ENCODE measurements at regions not wholly inside any gene's neighbourhood (a gene's known extent, or its start where the extent isn't known, plus 50 kb on each side); places are given as distances from the start of the nearest gene placed in this dataset.

- no peak overlapping the region for H3K4me3 ChIP-seq (ENCODE audit: low read length)
- intact Hi-C loops (cut with micrococcal nuclease) = no loop called here
- no peaks in the 10 kb centered on the region for H3K27me3 ChIP-seq (ENCODE audit: control insufficient read depth, insufficient read depth, low read length)
- H3K4me1 ChIP-seq (ENCODE audit: control insufficient read depth, insufficient read depth, low read length) = no peaks in the 10 kb centered on the region
- TF ChIP-seq, protein P1, sequence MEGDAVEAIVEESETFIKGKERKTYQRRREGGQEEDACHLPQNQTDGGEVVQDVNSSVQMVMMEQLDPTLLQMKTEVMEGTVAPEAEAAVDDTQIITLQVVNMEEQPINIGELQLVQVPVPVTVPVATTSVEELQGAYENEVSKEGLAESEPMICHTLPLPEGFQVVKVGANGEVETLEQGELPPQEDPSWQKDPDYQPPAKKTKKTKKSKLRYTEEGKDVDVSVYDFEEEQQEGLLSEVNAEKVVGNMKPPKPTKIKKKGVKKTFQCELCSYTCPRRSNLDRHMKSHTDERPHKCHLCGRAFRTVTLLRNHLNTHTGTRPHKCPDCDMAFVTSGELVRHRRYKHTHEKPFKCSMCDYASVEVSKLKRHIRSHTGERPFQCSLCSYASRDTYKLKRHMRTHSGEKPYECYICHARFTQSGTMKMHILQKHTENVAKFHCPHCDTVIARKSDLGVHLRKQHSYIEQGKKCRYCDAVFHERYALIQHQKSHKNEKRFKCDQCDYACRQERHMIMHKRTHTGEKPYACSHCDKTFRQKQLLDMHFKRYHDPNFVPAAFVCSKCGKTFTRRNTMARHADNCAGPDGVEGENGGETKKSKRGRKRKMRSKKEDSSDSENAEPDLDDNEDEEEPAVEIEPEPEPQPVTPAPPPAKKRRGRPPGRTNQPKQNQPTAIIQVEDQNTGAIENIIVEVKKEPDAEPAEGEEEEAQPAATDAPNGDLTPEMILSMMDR (IDR thresholded peaks at IDR 0.05) = no peak
- no peak overlapping the region for H3K27ac ChIP-seq (ENCODE audit: low read length)
- H3K9me3 ChIP-seq (ENCODE audit: control insufficient read depth, insufficient read depth, low read length) = no peaks in the 10 kb centered on the region
- no peak for ATAC-seq
- no peak for DNase-seq
- H3K27me3 Mint-ChIP-seq (ENCODE audit: low read depth in 2 of 2) = peaks cover 9 to 11% of the 10 kb centered on the region in 2 donors
- no peaks in the 10 kb centered on the region for H3K36me3 ChIP-seq (ENCODE audit: control insufficient read depth, insufficient read depth, low read length)
- no peak overlapping the region for H3K27ac Mint-ChIP-seq
- no peak overlapping the region for H3K4me3 Mint-ChIP-seq
- H3K9me3 Mint-ChIP-seq = peaks cover 0 to 2% of the 10 kb centered on the region in 2 donors
- no peaks in the 10 kb centered on the region for H3K4me1 Mint-ChIP-seq
- no peaks in the 10 kb centered on the region for H3K36me3 Mint-ChIP-seq
These were observed 180.0 kb upstream of the KCND3 start for GRCh38 chr1:112169517-112169916.

DNA sequence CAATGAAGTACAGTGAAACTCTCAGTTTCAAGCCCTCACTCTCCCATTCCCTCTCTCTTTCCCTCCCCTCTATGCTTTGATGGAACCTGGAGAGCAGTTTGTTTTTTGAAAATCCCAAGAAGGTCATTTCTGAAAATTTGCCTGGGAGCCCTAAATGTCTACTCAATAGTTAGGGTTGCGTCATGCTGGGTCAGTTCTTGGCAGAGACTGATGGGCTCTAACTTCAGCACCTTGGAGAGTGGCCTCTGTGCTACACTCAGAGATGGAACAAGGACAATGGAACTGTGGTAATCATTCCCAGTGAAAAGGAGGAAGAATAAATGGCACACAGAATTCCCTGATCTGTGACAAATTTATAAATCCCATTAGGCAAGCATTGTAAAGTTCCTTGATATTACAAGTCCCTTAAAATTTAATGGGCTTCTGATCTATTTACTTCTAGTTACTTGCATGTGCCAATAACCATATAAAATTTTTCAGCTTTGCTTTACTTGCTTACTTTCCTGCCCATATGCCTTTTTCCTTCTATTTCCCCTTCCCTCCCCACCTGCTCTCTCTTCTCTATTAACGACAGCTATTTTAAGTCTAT lies 182.9 kb upstream of the KCND3 start:
- Histone ChIP-seq H3K4me1 (ENCODE audit: control insufficient read depth, insufficient read depth, low read length) (no peaks in the 10 kb centered on the region), H3K9me3 (ENCODE audit: control insufficient read depth, insufficient read depth, low read length) (no peaks in the 10 kb centered on the region), H3K4me3 (ENCODE audit: low read length) (no peak overlapping the region), H3K27me3 (ENCODE audit: control insufficient read depth, insufficient read depth, low read length) (no peaks in the 10 kb centered on the region), H3K27ac (ENCODE audit: low read length) (no peak overlapping the region), H3K36me3 (ENCODE audit: control insufficient read depth, insufficient read depth, low read length) (no peaks in the 10 kb centered on the region)
- Mint-ChIP-seq H3K36me3 (no peaks in the 10 kb centered on the region), H3K4me3 (no peak overlapping the region), H3K27me3 (ENCODE audit: low read depth in 2 of 2) (peaks cover 0 to 7% of the 10 kb centered on the region in 2 donors), H3K27ac (no peak overlapping the region), H3K9me3 (peaks cover 0 to 2% of the 10 kb centered on the region in 2 donors), H3K4me1 (no peaks in the 10 kb centered on the region)
- intact Hi-C loops (cut with micrococcal nuclease) = no loop called here
- DNase-seq (peak in 1 of 2 donors; percentile 11), ATAC-seq (no peak)
- 28% methylated on average over 2 of the region's 2 CpGs for whole genome bisulfite sequencing (ENCODE audit: insufficient coverage)
- TF ChIP-seq, protein P1 (IDR thresholded peaks at IDR 0.05) = no peak

DNA sequence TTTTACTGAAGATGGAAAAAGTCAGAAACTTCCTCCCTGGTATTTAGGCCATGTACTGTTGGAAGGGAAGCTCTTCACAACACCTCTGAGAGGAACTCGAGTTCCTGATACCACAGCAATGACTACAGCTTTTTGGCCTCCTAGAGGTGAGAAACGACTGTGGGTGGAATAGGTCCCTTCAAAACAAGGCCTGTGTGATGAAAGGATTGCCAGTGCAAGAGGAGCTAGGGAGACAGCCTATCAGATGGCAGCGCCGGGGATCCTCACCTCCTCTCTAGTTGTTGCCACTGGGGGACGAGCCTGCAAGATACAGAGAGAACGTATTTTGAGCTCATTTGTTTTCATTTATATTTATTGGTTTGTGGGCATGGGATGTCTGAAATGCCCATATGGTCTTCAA lies 187.8 kb upstream of the KCND3 start:
- Mint-ChIP-seq H3K4me3 (no peak overlapping the region), H3K4me1 (no peaks in the 10 kb centered on the region), H3K36me3 (no peaks in the 10 kb centered on the region), H3K27ac (no peak overlapping the region), H3K9me3 (no peaks in the 10 kb centered on the region), H3K27me3 (ENCODE audit: low read depth in 2 of 2) (no peaks in the 10 kb centered on the region)
- H3K36me3 ChIP-seq (ENCODE audit: control insufficient read depth, insufficient read depth, low read length) = no peaks in the 10 kb centered on the region
- intact Hi-C loops (cut with micrococcal nuclease) = no loop called here
- no peaks in the 10 kb centered on the region for H3K4me1 ChIP-seq (ENCODE audit: control insufficient read depth, insufficient read depth, low read length)
- no peak for DNase-seq
- H3K9me3 ChIP-seq (ENCODE audit: control insufficient read depth, insufficient read depth, low read length) = no peaks in the 10 kb centered on the region
- 58% methylated on average over 6 of the region's 6 CpGs for WGBS (ENCODE audit: insufficient coverage)
- H3K27me3 ChIP-seq (ENCODE audit: control insufficient read depth, insufficient read depth, low read length) = peaks cover 2% of the 10 kb centered on the region
- ATAC-seq = no peak
- H3K4me3 ChIP-seq (ENCODE audit: low read length) = no peak overlapping the region
- H3K27ac ChIP-seq (ENCODE audit: low read length) = no peak overlapping the region
- TF ChIP-seq, protein P1 (IDR thresholded peaks at IDR 0.05) = no peak

DNA sequence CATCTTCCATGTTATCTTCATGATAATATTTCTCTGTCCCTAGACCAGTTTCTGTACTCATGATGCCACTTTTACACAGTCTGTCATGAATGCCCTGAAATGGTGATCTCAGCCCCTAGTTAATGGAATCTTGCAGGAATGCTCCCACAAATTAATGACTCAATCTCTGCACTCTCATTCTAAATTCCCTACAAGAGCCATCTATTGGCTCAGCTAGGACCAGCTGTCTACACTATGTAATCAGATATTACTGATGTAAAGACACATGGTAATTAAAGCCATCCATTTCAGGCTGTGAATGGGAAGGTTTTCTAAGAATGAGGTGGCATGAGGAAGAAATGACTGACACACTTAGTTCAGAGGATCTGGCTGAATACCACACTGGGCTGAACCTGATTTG lies 199.1 kb upstream of the KCND3 start:
- intact Hi-C loops (cut with micrococcal nuclease) = no loop called here
- no peak overlapping the region for H3K4me3 ChIP-seq (ENCODE audit: low read length)
- Mint-ChIP-seq H3K27me3 (ENCODE audit: low read depth in 2 of 2) (peaks cover 8 to 14% of the 10 kb centered on the region in 2 donors), H3K9me3 (peaks cover 3 to 5% of the 10 kb centered on the region in 2 donors), H3K27ac (no peak overlapping the region), H3K4me1 (no peaks in the 10 kb centered on the region), H3K36me3 (peaks cover under 1% of the 10 kb centered on the region), H3K4me3 (no peak overlapping the region)
- ATAC-seq = no peak
- no peak overlapping the region for H3K27ac ChIP-seq (ENCODE audit: low read length)
- H3K4me1 ChIP-seq (ENCODE audit: control insufficient read depth, insufficient read depth, low read length) = no peaks in the 10 kb centered on the region
- no peaks in the 10 kb centered on the region for H3K27me3 ChIP-seq (ENCODE audit: control insufficient read depth, insufficient read depth, low read length)
- no peaks in the 10 kb centered on the region for H3K36me3 ChIP-seq (ENCODE audit: control insufficient read depth, insufficient read depth, low read length)
- no peak for DNase-seq
- H3K9me3 ChIP-seq (ENCODE audit: control insufficient read depth, insufficient read depth, low read length) = no peaks in the 10 kb centered on the region
- TF ChIP-seq, protein P1 (IDR thresholded peaks at IDR 0.05) = no peak

All from natural killer cell (primary cell).